Endodermal cell (in vitro differentiated cells): ENCODE measurements at regions not wholly inside any gene's neighbourhood (a gene's known extent, or its start where the extent isn't known, plus 50 kb on each side); places are given as distances from the start of the nearest gene placed in this dataset.

Experiments
- DNase-seq: peaks from one replicate; pipeline ENCODE4 v3.0.0-alpha.2; 2017
- H3K27ac ChIP-seq: 2 replicates; pipeline ENCODE4 v1.5.1; 2013; ENCODE audit warnings: mild to moderate bottlenecking, low read depth, low read length, moderate library complexity
- H3K27me3 ChIP-seq: 2 replicates; pipeline ENCODE4 v1.6.1; 2013; ENCODE audit warnings: mild to moderate bottlenecking, low read length, moderate library complexity; ENCODE audit not compliant: insufficient read depth, control insufficient read depth, poor library complexity, severe bottlenecking
- H3K36me3 ChIP-seq: 2 replicates; pipeline ENCODE4 v1.7.0; 2013; ENCODE audit warnings: mild to moderate bottlenecking, low read length, moderate library complexity; ENCODE audit not compliant: control insufficient read depth, insufficient read depth
- H3K4me1 ChIP-seq: one replicate; pipeline ENCODE4 v1.7.0; 2013; ENCODE audit warnings: low read length; ENCODE audit not compliant: control insufficient read depth, insufficient read depth
- H3K4me3 ChIP-seq: 2 replicates; pipeline ENCODE4 v1.5.1; 2013; ENCODE audit warnings: mild to moderate bottlenecking, low read length, moderate library complexity
- H3K9ac ChIP-seq: 2 replicates; pipeline ENCODE4 v1.6.1; 2013; ENCODE audit warnings: mild to moderate bottlenecking, low read length, moderate library complexity; ENCODE audit not compliant: poor library complexity, severe bottlenecking; ENCODE audit errors: extremely low read depth
- H3K9me3 ChIP-seq: 2 replicates; pipeline ENCODE4 v1.6.1; 2013; ENCODE audit warnings: mild to moderate bottlenecking, low read length, moderate library complexity; ENCODE audit not compliant: control insufficient read depth
- H3K27ac Mint-ChIP-seq: 2 replicates; pipeline ENCODE4 v1.8.0; 2020; ENCODE audit warnings: mixed read lengths
- H3K27me3 Mint-ChIP-seq: 2 replicates; pipeline ENCODE4 v1.8.0; 2021; ENCODE audit warnings: mild to moderate bottlenecking, mixed read lengths; ENCODE audit not compliant: insufficient read depth
- H3K36me3 Mint-ChIP-seq: 2 replicates; pipeline ENCODE4 v1.8.0; 2020; ENCODE audit warnings: low read depth, mixed read lengths
- H3K4me1 Mint-ChIP-seq: 2 replicates; pipeline ENCODE4 v1.8.0; 2020; ENCODE audit warnings: mixed read lengths
- H3K4me3 Mint-ChIP-seq: 2 replicates; pipeline ENCODE4 v1.8.0; 2020; ENCODE audit warnings: mild to moderate bottlenecking, moderate library complexity, mixed read lengths
- H3K9me3 Mint-ChIP-seq: 2 replicates; pipeline ENCODE4 v1.8.0; 2020; ENCODE audit warnings: mild to moderate bottlenecking, mixed read lengths
- CTCF ChIP-seq: fragments of 200-600 bp; sonication (generic); conservative IDR thresholded peaks from 2 replicates; pipeline ENCODE4 v1.5.0; 2021; ENCODE audit warnings: antibody characterized with exemption, mild to moderate bottlenecking
- WGBS, 2 experiments: methylation state at CpG; one replicate each; pipeline versions ENCODE4 v1.1.5 to v1.1.7; 2013; ENCODE audit warnings: missing lambda C conversion rate in 2 of 2, mixed read lengths in 1 of 2; ENCODE audit not compliant: insufficient coverage in 1 of 2, insufficient read length in 1 of 2; 5-methylcytosine and 5-hydroxymethylcytosine counted together

DNA sequence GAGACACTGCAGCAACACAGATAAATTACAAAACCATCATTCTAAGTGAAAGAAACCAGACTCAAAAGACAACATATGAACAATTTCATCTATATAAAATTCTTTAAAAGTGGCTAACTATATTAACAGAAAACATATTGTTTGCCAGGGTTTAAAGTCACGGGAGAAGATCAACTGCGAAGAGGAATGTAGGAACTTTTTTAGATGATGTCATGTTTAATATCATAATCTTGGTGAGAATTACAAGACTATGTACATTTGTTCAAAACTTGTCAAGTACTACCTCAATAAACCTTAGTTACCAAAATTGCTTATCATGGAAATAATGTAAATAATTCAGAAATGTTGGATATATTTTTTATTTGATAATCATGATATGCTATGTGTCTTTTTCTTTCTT is 395.1 kb upstream of the PLSCR5 start:
- Histone ChIP-seq H3K9me3 (no peaks in the 10 kb centered on the region), H3K27ac (no peak overlapping the region), H3K4me1 (no peaks in the 10 kb centered on the region), H3K9ac (no peak overlapping the region), H3K4me3 (no peak overlapping the region), H3K36me3 (no peaks in the 10 kb centered on the region), H3K27me3 (no peaks in the 10 kb centered on the region)
- Mint-ChIP-seq H3K9me3 (no peaks in the 10 kb centered on the region), H3K27ac (no peak overlapping the region), H3K4me1 (no peaks in the 10 kb centered on the region), H3K36me3 (no peaks in the 10 kb centered on the region), H3K27me3 (no peaks in the 10 kb centered on the region), H3K4me3 (no peak overlapping the region)
- TF ChIP-seq CTCF, result no peak
- 100% methylated on average over 2 of the region's 2 CpGs; no CpG with 5 or more reads in 1 of the 2 experiments for WGBS, 2 experiments
- no peak for DNase-seq

GRCh38 chr3:146991907-146992306 is 386.8 kb upstream of the PLSCR5 start:
- Histone ChIP-seq H3K4me3 (no peak overlapping the region), H3K9me3 (no peaks in the 10 kb centered on the region), H3K9ac (no peak overlapping the region), H3K4me1 (no peaks in the 10 kb centered on the region), H3K36me3 (no peaks in the 10 kb centered on the region), H3K27me3 (no peaks in the 10 kb centered on the region), H3K27ac (no peak overlapping the region)
- Mint-ChIP-seq H3K27ac (no peak overlapping the region), H3K4me3 (no peak overlapping the region), H3K27me3 (no peaks in the 10 kb centered on the region), H3K36me3 (no peaks in the 10 kb centered on the region), H3K4me1 (no peaks in the 10 kb centered on the region), H3K9me3 (no peaks in the 10 kb centered on the region)
- DNase-seq, result no peak
- TF ChIP-seq CTCF, result no peak
- WGBS, 2 experiments, result 90% methylated on average over 1 of the region's 1 CpG; no CpG with 5 or more reads in 1 of the 2 experiments

- H3K4me3 ChIP-seq, result no peak overlapping the region
- no peak overlapping the region for H3K9ac ChIP-seq
- 92 to 95% methylated on average over 2 of the region's 2 CpGs for WGBS, 2 experiments
- no peaks in the 10 kb centered on the region for H3K36me3 Mint-ChIP-seq
- no peak for TF ChIP-seq CTCF
- no peaks in the 10 kb centered on the region for H3K9me3 Mint-ChIP-seq
- DNase-seq, result no peak
- H3K27me3 Mint-ChIP-seq, result no peaks in the 10 kb centered on the region
- no peak overlapping the region for H3K27ac ChIP-seq
- H3K36me3 ChIP-seq, result no peaks in the 10 kb centered on the region
- H3K4me1 ChIP-seq, result no peaks in the 10 kb centered on the region
- no peaks in the 10 kb centered on the region for H3K27me3 ChIP-seq
- no peak overlapping the region for H3K4me3 Mint-ChIP-seq
- no peaks in the 10 kb centered on the region for H3K4me1 Mint-ChIP-seq
- no peak overlapping the region for H3K27ac Mint-ChIP-seq
- H3K9me3 ChIP-seq, result no peaks in the 10 kb centered on the region
Observed at GRCh38 chr3:146975476-146975875, 370.3 kb upstream of the PLSCR5 start.
